ENCODE measurements at regions not wholly inside any gene's neighbourhood (a gene's known extent, or its start where the extent isn't known, plus 50 kb on each side); places are given as distances from the start of the nearest gene placed in this dataset.

GRCh38 chr5:60340965-60341471, 358.9 kb downstream of the DEPDC1B start:
- Histone ChIP-seq H2BK15ac (ENCODE audit: low read depth, low read length) (no peak overlapping the region), H3K9me3 (ENCODE audit: control insufficient read depth, insufficient read depth, low read length) (no peaks in the 10 kb centered on the region), H3K79me1 (ENCODE audit: low read depth in 1 of 2, low read length in 2 of 2) (no peaks in the 10 kb centered on the region), H3K4me1 (ENCODE audit: control insufficient read depth, insufficient read depth, low read length) (no peaks in the 10 kb centered on the region), H2AFZ (replicated peaks; ENCODE audit: low read length, poor library complexity) (no peak overlapping the region), H3K4me2 (ENCODE audit: low read depth, low read length) (no peak overlapping the region), H3K27me3 (ENCODE audit: control insufficient read depth, insufficient read depth, low read length) (no peaks in the 10 kb centered on the region), H4K91ac (ENCODE audit: insufficient read depth, low read depth, low read length) (no peak overlapping the region), H3K36me3 (ENCODE audit: control insufficient read depth, insufficient read depth, low read length) (no peaks in the 10 kb centered on the region), H2AK5ac (ENCODE audit: low read depth, low read length) (no peak overlapping the region), H2AK9ac (replicated peaks; ENCODE audit: low read depth, low read length, poor library complexity) (no peak overlapping the region), H3K14ac (replicated peaks; ENCODE audit: low read depth, low read length) (no peak overlapping the region), H4K20me1 (ENCODE audit: insufficient read depth, low read length) (no peaks in the 10 kb centered on the region), H2BK5ac (ENCODE audit: low read depth, low read length, poor library complexity, severe bottlenecking) (no peak overlapping the region), H3K4me3 (ENCODE audit: insufficient read depth, low read depth, low read length) (no peak overlapping the region), H4K8ac (ENCODE audit: low read depth in 2 of 2, low read length in 2 of 2) (no peak overlapping the region), H3K56ac (ENCODE audit: extremely low read depth, insufficient read depth, low read length) (no peak overlapping the region), H3K23ac (ENCODE audit: low read depth, low read length) (no peak overlapping the region), H3K9ac (ENCODE audit: low read depth, low read length) (no peak overlapping the region), H2BK120ac (ENCODE audit: low read depth, low read length) (no peak overlapping the region), H2BK20ac (ENCODE audit: low read depth, low read length) (no peak overlapping the region), H3K4ac (ENCODE audit: low read depth, low read length) (no peak overlapping the region), H3K9me1 (ENCODE audit: insufficient read depth, low read length) (no peaks in the 10 kb centered on the region), H4K5ac (ENCODE audit: low read depth, low read length) (no peak overlapping the region), H3K27ac (ENCODE audit: insufficient read depth, low read length) (no peak overlapping the region), H3K18ac (ENCODE audit: low read depth, low read length) (no peak overlapping the region)
- in situ Hi-C loops (cut with MboI; ENCODE audit: low sequenced_read_pairs): no loop called here
- dilution Hi-C loops (cut with HindIII; ENCODE audit: low sequenced_read_pairs, unreplicated experiment): no loop called here
- ATAC-seq (ENCODE audit: low read depth) (no peak), DNase-seq (no peak)
- WGBS, 2 experiments (ENCODE audit: extremely low coverage in 2 of 2, insufficient read length in 1 of 2): no CpG with 5 or more reads among the region's 2 CpGs
- TF ChIP-seq USF2 (IDR thresholded peaks at IDR 0.05; ENCODE audit: low read depth, low read length): no peak
- no peak for TF ChIP-seq RAD21 (IDR thresholded peaks at IDR 0.05; ENCODE audit: low read length)
- TF ChIP-seq NFE2L2 (IDR thresholded peaks at IDR 0.05; ENCODE audit: low read depth, low read length): no peak
- no peak for TF ChIP-seq RCOR1 (IDR thresholded peaks at IDR 0.05; ENCODE audit: insufficient replicate concordance, low read length)
- TF ChIP-seq MAFK (IDR thresholded peaks at IDR 0.05; ENCODE audit: low read depth, low read length): no peak
- no peak for TF ChIP-seq MAZ (IDR thresholded peaks at IDR 0.05; ENCODE audit: borderline replicate concordance, low read depth, low read length)
- no peak for TF ChIP-seq CHD1 (IDR thresholded peaks at IDR 0.05; ENCODE audit: low read depth, low read length)
- no peak for TF ChIP-seq MXI1 (IDR thresholded peaks at IDR 0.05; ENCODE audit: borderline replicate concordance, low read depth, low read length)
- no peak for TF ChIP-seq SMC3 (IDR thresholded peaks at IDR 0.05; ENCODE audit: low read depth, low read length)
- no peak for TF ChIP-seq RFX5 (IDR thresholded peaks at IDR 0.05; ENCODE audit: low read depth, low read length)
- intact Hi-C loops (cut with micrococcal nuclease): no loop called here
- POLR2A ChIA-PET (ENCODE audit: unreplicated experiment): no interaction called here
- BruUV-seq (replicated peaks): no TSS peak
- CTCF ChIA-PET: interaction anchor here (0.6 kb wide), 1 partner anchor 422 kb away, joined by 5 read pairs; no protein-coding TSS in a partner anchor
